Testis (tissue), 2 donors: ENCODE measurements at regions not wholly inside any gene's neighbourhood (a gene's known extent, or its start where the extent isn't known, plus 50 kb on each side); places are given as distances from the start of the nearest gene placed in this dataset.

Experiments
- CTCF ChIP-seq, 3 experiments: fragments of 450-650 bp in 2 of 3; fragments of 200-600 bp in 1 of 3; sonication (generic) in 1 of 3; IDR thresholded peaks; one replicate each; pipeline ENCODE4 v1.5.1; 2016 to 2019; ENCODE audit warnings: antibody characterized with exemption in 3 of 3, mild to moderate bottlenecking in 2 of 3, moderate library complexity in 1 of 3
- POLR2A ChIP-seq: fragments of 450-650 bp; IDR thresholded peaks from one replicate; pipeline ENCODE4 v1.6.1; 2017; ENCODE audit warnings: antibody characterized with exemption, mild to moderate bottlenecking, moderate library complexity

GRCh38 chr13:99768986-99769385 lies 202.6 kb downstream of the ZIC5 start:
- TF ChIP-seq POLR2A (no peak), CTCF (IDR thresholded peaks at IDR 0.05) (no peak)
